OCI-LY7 (cell line): ENCODE measurements at regions not wholly inside any gene's neighbourhood (a gene's known extent, or its start where the extent isn't known, plus 50 kb on each side); places are given as distances from the start of the nearest gene placed in this dataset.

Experiments
- BruUV-seq: library from RNA; stranded (reverse); fragments of 400-500 nt; replicated peaks from 2 replicates; lab custom pipeline; 2021; lab: Mats Ljungman, UMichigan
- CTCF ChIA-PET: fragments of 300-600 bp; sonication (Branson Sonifier 250); formaldehyde crosslinking; loops from one replicate; lab custom pipeline; 2022; ENCODE audit warnings: antibody characterized with exemption; ENCODE audit not compliant: unreplicated experiment; lab: Charles Lee
- POLR2A ChIA-PET: fragments of 300-600 bp; sonication (Branson Sonifier 250); formaldehyde crosslinking; loops from one replicate; lab custom pipeline; 2022; ENCODE audit warnings: antibody characterized with exemption; lab: Charles Lee
- DNase-seq: peaks from one replicate; pipeline ENCODE4 v3.0.0-alpha.2; 2015; ENCODE audit warnings: low spot score
- H2AFZ ChIP-seq: fragments of 200-600 bp; sonication (generic), shearing (Covaris generic); 2 replicates; pipeline ENCODE4 v1.6.1; 2014; ENCODE audit warnings: mild to moderate bottlenecking, antibody characterized with exemption, low read length, moderate library complexity
- H3K27ac ChIP-seq: fragments of 200-600 bp; sonication (generic); 2 replicates; pipeline ENCODE4 v1.5.1; 2014; ENCODE audit warnings: mixed run types, low read depth, mild to moderate bottlenecking, moderate library complexity, low read length, inconsistent platforms; ENCODE audit not compliant: poor library complexity, severe bottlenecking
- H3K36me3 ChIP-seq: fragments of 200-600 bp; sonication (generic); 2 replicates; pipeline ENCODE4 v1.6.1; 2014; ENCODE audit warnings: mild to moderate bottlenecking, antibody characterized with exemption, low read length, moderate library complexity, mixed read lengths; ENCODE audit not compliant: insufficient read depth
- H3K4me1 ChIP-seq: fragments of 200-600 bp; sonication (generic); 2 replicates; pipeline ENCODE4 v1.5.1; 2014; ENCODE audit warnings: mild to moderate bottlenecking, low read length; ENCODE audit not compliant: insufficient read depth, poor library complexity, severe bottlenecking
- H3K4me2 ChIP-seq: fragments of 200-600 bp; sonication (generic); 2 replicates; pipeline ENCODE4 v1.6.1; 2014; ENCODE audit warnings: mild to moderate bottlenecking, low read length
- H3K4me3 ChIP-seq: fragments of 200-600 bp; sonication (generic); 2 replicates; pipeline ENCODE4 v1.5.1; 2014; ENCODE audit warnings: mild to moderate bottlenecking, low read depth, low read length; ENCODE audit not compliant: poor library complexity, severe bottlenecking
- H3K79me2 ChIP-seq: fragments of 200-600 bp; sonication (generic); 2 replicates; pipeline ENCODE4 v1.6.1; 2016; ENCODE audit warnings: low read depth, mild to moderate bottlenecking, low read length, moderate library complexity, mixed read lengths; ENCODE audit not compliant: insufficient read depth
- H3K9me2 ChIP-seq: fragments of 200-600 bp; sonication (generic); 2 replicates; pipeline ENCODE4 v1.6.1; 2016; ENCODE audit warnings: mild to moderate bottlenecking, low read length, mixed read lengths; ENCODE audit not compliant: insufficient read depth
- H3K9me3 ChIP-seq: fragments of 200-600 bp; sonication (generic); 2 replicates; pipeline ENCODE4 v1.6.1; 2014; ENCODE audit warnings: mild to moderate bottlenecking, mixed run types, low read length, mixed read lengths
- H4K20me1 ChIP-seq: fragments of 200-600 bp; sonication (generic); 2 replicates; pipeline ENCODE4 v1.6.1; 2014; ENCODE audit warnings: mild to moderate bottlenecking, antibody characterized with exemption, low read length, moderate library complexity, mixed read lengths; ENCODE audit not compliant: insufficient read depth
- CTCF ChIP-seq: fragments of 200-600 bp; sonication (generic); conservative IDR thresholded peaks from 2 replicates; pipeline ENCODE4 v1.5.1; 2014; ENCODE audit warnings: mild to moderate bottlenecking, antibody characterized with exemption, low read length, moderate library complexity, mixed read lengths
- EZH2phosphoT487 ChIP-seq: fragments of 200-600 bp; sonication (generic); IDR thresholded peaks from 2 replicates; pipeline ENCODE4 v1.6.1; 2018; ENCODE audit warnings: low read depth, borderline replicate concordance, mild to moderate bottlenecking, mixed run types, antibody characterized with exemption, low read length, moderate library complexity, mixed read lengths
- intact Hi-C: fragments of 100-400 bp; cut with micrococcal nuclease; formaldehyde crosslinking; loops from one replicate; pipeline ENCODE4 v1.10.0; 2022; ENCODE audit not compliant: unreplicated experiment

GRCh38 chr4:13865871-13866669 is 238.5 kb upstream of the BOD1L1 start:
- CTCF ChIA-PET, result no interaction called here
- no peak for DNase-seq
- no peak overlapping the region for H3K27ac ChIP-seq
- POLR2A ChIA-PET, result interaction anchor here (0.6 kb wide), 2 partner anchors 389 to 1276 kb away, joined by 3 read pairs; no protein-coding TSS in a partner anchor
- H3K4me1 ChIP-seq, result no peaks in the 10 kb centered on the region
- TF ChIP-seq EZH2phosphoT487 (no peak), CTCF (no peak)
- no peaks in the 10 kb centered on the region for H3K36me3 ChIP-seq
- H3K4me2 ChIP-seq, result no peak overlapping the region
- H3K9me3 ChIP-seq, result no peaks in the 10 kb centered on the region
- H4K20me1 ChIP-seq, result no peaks in the 10 kb centered on the region
- H3K9me2 ChIP-seq, result no peaks in the 10 kb centered on the region
- intact Hi-C loops, result no loop called here
- H2AFZ ChIP-seq, result no peak overlapping the region
- H3K79me2 ChIP-seq, result no peaks in the 10 kb centered on the region
- BruUV-seq, result no TSS peak
- no peak overlapping the region for H3K4me3 ChIP-seq

GRCh38 chr4:13866881-13867280 is 239.4 kb upstream of the BOD1L1 start:
- H3K79me2 ChIP-seq, result no peaks in the 10 kb centered on the region
- H2AFZ ChIP-seq, result no peak overlapping the region
- H4K20me1 ChIP-seq, result no peaks in the 10 kb centered on the region
- no peak overlapping the region for H3K27ac ChIP-seq
- intact Hi-C loops, result no loop called here
- DNase-seq, result no peak
- no peak overlapping the region for H3K4me3 ChIP-seq
- POLR2A ChIA-PET, result interaction anchor here (0.6 kb wide), 1 partner anchor 1275 kb away, joined by 3 read pairs; no protein-coding TSS in a partner anchor
- H3K9me3 ChIP-seq, result no peaks in the 10 kb centered on the region
- no peak for TF ChIP-seq CTCF
- TF ChIP-seq EZH2phosphoT487, result no peak
- no peaks in the 10 kb centered on the region for H3K9me2 ChIP-seq
- no peaks in the 10 kb centered on the region for H3K36me3 ChIP-seq
- no peak overlapping the region for H3K4me2 ChIP-seq
- CTCF ChIA-PET, result no interaction called here
- no peaks in the 10 kb centered on the region for H3K4me1 ChIP-seq
- BruUV-seq, result no TSS peak

GRCh38 chr4:13872155-13872554 is 244.6 kb upstream of the BOD1L1 start:
- TF ChIP-seq EZH2phosphoT487 (no peak), CTCF (no peak)
- Histone ChIP-seq H4K20me1 (no peaks in the 10 kb centered on the region), H3K36me3 (no peaks in the 10 kb centered on the region), H3K27ac (no peak overlapping the region), H3K79me2 (no peaks in the 10 kb centered on the region), H3K4me2 (no peak overlapping the region), H3K4me1 (no peaks in the 10 kb centered on the region), H2AFZ (no peak overlapping the region), H3K9me2 (no peaks in the 10 kb centered on the region), H3K9me3 (no peaks in the 10 kb centered on the region), H3K4me3 (no peak overlapping the region)
- intact Hi-C loops, result no loop called here
- BruUV-seq, result no TSS peak
- no peak for DNase-seq
- POLR2A ChIA-PET, result no interaction called here
- CTCF ChIA-PET, result no interaction called here
